ENCODE measurements at regions not wholly inside any gene's neighbourhood (a gene's known extent, or its start where the extent isn't known, plus 50 kb on each side); places are given as distances from the start of the nearest gene placed in this dataset.

DNA sequence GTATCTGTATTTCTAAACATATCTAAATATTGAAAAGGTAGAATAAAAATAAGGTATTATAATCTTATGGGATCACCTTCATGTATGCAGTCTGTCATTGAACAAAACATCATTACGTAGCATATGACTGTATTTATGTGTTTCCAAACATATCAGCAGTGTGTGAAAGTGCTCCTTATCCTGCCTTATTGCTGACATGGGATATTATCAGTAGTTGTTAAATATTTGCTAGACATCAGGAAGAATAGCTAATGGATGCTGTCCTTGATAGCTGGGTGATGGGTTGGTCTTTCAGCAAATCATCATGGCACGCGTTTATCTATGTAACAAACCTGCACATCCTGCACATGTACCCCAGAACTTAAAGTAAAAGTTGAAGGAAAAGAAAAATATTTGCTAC lies 59.1 kb upstream of the FAM20A start:
- no peak for DNase-seq (ENCODE audit: low read depth)

DNA sequence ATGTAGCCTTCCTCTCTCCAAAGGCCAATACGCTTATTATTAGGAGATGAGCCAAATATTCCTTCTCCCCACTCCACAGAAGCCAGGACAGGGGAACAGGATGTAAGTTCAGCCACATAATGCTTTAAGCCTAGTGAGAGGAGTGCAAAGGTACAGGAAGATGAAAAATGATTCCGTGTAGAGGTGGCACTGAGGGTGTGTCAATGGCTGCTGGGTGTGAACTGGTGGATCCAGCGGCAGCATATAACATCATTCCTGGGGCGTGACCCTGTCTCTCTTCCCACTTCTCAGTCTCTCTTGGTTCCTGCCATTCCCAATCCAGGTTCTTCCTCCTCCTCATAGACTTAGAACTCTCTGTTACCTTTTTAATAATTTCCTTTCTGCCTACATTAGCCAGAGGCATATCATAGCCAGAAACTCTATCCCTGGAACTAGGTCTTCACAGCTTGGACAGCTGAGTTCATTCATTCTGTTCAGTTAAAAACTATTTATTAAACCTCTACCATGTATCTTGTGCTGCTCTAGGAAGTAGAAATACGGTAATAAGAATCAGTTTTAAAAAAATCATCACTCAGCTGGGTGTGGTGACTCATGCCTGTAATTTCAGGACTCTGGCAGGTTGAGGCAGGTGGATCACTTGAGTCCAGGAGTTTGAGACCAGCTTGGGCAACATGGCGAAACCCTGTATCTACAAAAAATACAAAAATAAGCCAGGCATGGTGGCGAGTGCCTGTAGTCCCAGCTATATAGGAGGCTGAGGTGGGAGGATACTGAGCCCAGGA lies 58.0 kb upstream of the FAM20A start:
- no peak for DNase-seq (ENCODE audit: low read depth)

DNA sequence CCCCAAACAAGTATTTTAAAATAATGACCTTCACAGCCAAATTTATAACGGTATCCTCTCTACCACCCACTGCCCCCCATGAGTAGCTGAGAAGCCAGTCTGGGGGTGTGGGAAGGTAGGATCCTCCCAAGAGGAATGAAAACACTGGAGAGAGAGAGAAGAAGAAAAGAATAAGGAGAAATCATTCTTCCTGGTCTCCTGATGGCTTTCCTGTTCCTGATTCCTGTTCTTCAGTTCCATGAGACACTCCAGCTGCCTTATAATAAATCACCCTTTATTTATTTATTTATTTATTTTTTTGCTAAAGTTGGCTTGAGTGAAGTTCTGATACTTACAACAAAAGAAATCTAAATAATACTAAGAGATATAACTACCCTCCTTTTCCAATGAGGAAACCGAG lies 56.4 kb upstream of the FAM20A start:
- no peak for DNase-seq (ENCODE audit: low read depth)

DNA sequence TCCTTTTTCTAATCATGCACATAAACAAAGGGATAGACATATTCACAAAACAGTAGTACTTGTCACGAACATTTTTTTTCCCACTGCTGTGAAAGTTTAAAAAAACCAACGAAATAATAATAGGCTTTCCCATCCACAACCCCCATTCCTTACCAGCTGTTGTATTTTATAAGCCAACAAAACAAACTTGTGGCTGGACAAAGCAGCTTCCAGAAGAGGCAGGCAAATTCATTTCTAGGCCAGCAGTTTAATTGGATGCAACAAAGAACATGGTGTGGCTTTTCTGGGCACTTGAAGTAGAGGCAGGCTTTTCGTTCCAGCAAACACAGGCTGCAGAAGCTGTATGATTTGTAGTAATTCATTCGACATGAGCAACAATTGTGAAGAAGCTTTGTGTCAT lies 56.0 kb upstream of the FAM20A start:
- DNase-seq (ENCODE audit: low read depth): no peak

DNA sequence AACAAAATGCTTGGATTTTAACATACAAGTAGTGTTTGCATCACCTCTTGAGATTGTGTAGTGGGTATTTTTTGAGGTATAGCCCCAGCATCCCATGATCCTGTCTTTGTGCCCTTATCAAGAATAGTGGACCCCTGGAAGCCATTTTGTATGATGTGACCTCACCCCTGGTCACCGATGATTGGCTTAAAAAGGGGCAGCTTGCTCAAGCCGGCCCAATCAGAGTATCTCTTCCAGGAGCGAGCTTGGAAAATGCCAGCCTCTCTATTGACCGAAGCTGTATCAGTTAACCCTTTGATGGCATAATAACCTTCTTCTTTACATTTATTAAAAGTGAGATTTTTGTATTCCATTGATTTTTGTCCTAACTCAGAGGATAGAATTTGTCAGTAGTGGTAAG lies 55.5 kb upstream of the FAM20A start:
- no peak for DNase-seq (ENCODE audit: low read depth)

Data from stromal cell of bone marrow (primary cell).